MCF 10A (cell line): ENCODE measurements at regions not wholly inside any gene's neighbourhood (a gene's known extent, or its start where the extent isn't known, plus 50 kb on each side); places are given as distances from the start of the nearest gene placed in this dataset.

ENCODE experiments used
- BruUV-seq: library from RNA; stranded (reverse); fragments of 400-500 nt; replicated peaks from 2 replicates; lab custom pipeline; 2021; lab: Mats Ljungman, UMichigan
- CTCF ChIA-PET: fragments of 300-600 bp; sonication (Branson Sonifier 250); formaldehyde crosslinking; extraction: SDS; loops from one replicate; lab custom pipeline; 2021; ENCODE audit warnings: antibody characterized with exemption, inconsistent platforms; lab: Yijun Ruan, JAX
- POLR2A ChIA-PET: fragments of 300-600, 350-650 bp; sonication (Branson Sonifier 250); formaldehyde crosslinking; extraction: SDS; loops from one replicate; lab custom pipeline; 2020; ENCODE audit warnings: antibody characterized with exemption, inconsistent platforms; lab: Yijun Ruan, JAX
- DNase-seq: peaks from one replicate; pipeline ENCODE4 v3.0.0-alpha.2; 2018; ENCODE audit not compliant: unreplicated experiment
- H3K27ac Mint-ChIP-seq: one replicate; pipeline ENCODE4 v1.8.0; 2022; ENCODE audit warnings: mild to moderate bottlenecking, low read depth, mixed read lengths; ENCODE audit not compliant: unreplicated experiment
- H3K27me3 Mint-ChIP-seq: one replicate; pipeline ENCODE4 v1.8.0; 2022; ENCODE audit warnings: mixed read lengths; ENCODE audit not compliant: insufficient read depth, unreplicated experiment
- H3K36me3 Mint-ChIP-seq: one replicate; pipeline ENCODE4 v1.8.0; 2022; ENCODE audit warnings: mild to moderate bottlenecking, moderate library complexity, mixed read lengths; ENCODE audit not compliant: insufficient read depth, unreplicated experiment
- H3K4me1 Mint-ChIP-seq: one replicate; pipeline ENCODE4 v1.8.0; 2022; ENCODE audit warnings: mixed read lengths; ENCODE audit not compliant: insufficient read depth, unreplicated experiment
- H3K4me3 Mint-ChIP-seq: one replicate; pipeline ENCODE4 v1.8.0; 2022; ENCODE audit warnings: mild to moderate bottlenecking, moderate library complexity, mixed read lengths; ENCODE audit not compliant: unreplicated experiment
- H3K9me3 Mint-ChIP-seq: one replicate; pipeline ENCODE4 v1.8.0; 2022; ENCODE audit warnings: mixed read lengths; ENCODE audit not compliant: unreplicated experiment
- CTCF ChIP-seq: fragments of 200-600 bp; IDR thresholded peaks from one replicate; pipeline ENCODE4 v1.8.0; 2022; ENCODE audit warnings: antibody characterized with exemption, mild to moderate bottlenecking; ENCODE audit not compliant: unreplicated experiment
- intact Hi-C: fragments of 100-400 bp; cut with micrococcal nuclease; formaldehyde crosslinking; loops from 2 replicates; pipeline ENCODE4 v1.14.1; 2022

GRCh38 chr22:47251911-47252310 is 489.5 kb downstream of the TBC1D22A start:
- peaks cover 2% of the 10 kb centered on the region for H3K4me1 Mint-ChIP-seq
- intact Hi-C loops = no loop called here
- no peaks in the 10 kb centered on the region for H3K9me3 Mint-ChIP-seq
- H3K27ac Mint-ChIP-seq = no peak overlapping the region
- ChIA-PET CTCF (interaction anchor here (0.6 kb wide), 1 partner anchor 586 kb away, joined by 4 read pairs; no protein-coding TSS in a partner anchor), POLR2A (no interaction called here)
- DNase-seq = no peak
- BruUV-seq = no TSS peak
- H3K4me3 Mint-ChIP-seq = no peak overlapping the region
- H3K36me3 Mint-ChIP-seq = no peaks in the 10 kb centered on the region
- TF ChIP-seq CTCF = no peak
- peaks cover 36% of the 10 kb centered on the region for H3K27me3 Mint-ChIP-seq

GRCh38 chr22:47250995-47251765 is 488.7 kb downstream of the TBC1D22A start:
- POLR2A ChIA-PET = no interaction called here
- no peak overlapping the region for H3K27ac Mint-ChIP-seq
- no peak for TF ChIP-seq CTCF
- H3K27me3 Mint-ChIP-seq = peaks cover 43% of the 10 kb centered on the region
- H3K4me1 Mint-ChIP-seq = peaks cover 9% of the 10 kb centered on the region
- intact Hi-C loops = no loop called here
- DNase-seq = no peak
- CTCF ChIA-PET = no interaction called here
- no peak overlapping the region for H3K4me3 Mint-ChIP-seq
- H3K36me3 Mint-ChIP-seq = no peaks in the 10 kb centered on the region
- BruUV-seq = no TSS peak
- no peaks in the 10 kb centered on the region for H3K9me3 Mint-ChIP-seq

- H3K4me1 Mint-ChIP-seq = peaks cover 10% of the 10 kb centered on the region
- H3K4me3 Mint-ChIP-seq = no peak overlapping the region
- ChIA-PET CTCF (no interaction called here), POLR2A (no interaction called here)
- DNase-seq = no peak
- TF ChIP-seq CTCF = no peak
- H3K9me3 Mint-ChIP-seq = no peaks in the 10 kb centered on the region
- H3K36me3 Mint-ChIP-seq = no peaks in the 10 kb centered on the region
- peaks cover 43% of the 10 kb centered on the region for H3K27me3 Mint-ChIP-seq
- no peak overlapping the region for H3K27ac Mint-ChIP-seq
- intact Hi-C loops = no loop called here
- BruUV-seq = no TSS peak
Measured at GRCh38 chr22:47249370-47249928, 487.0 kb downstream of the TBC1D22A start.

- no peak for DNase-seq
- Mint-ChIP-seq H3K4me1 (peaks cover 10% of the 10 kb centered on the region), H3K9me3 (no peaks in the 10 kb centered on the region), H3K27me3 (peaks cover 43% of the 10 kb centered on the region), H3K36me3 (no peaks in the 10 kb centered on the region), H3K4me3 (no peak overlapping the region), H3K27ac (no peak overlapping the region)
- ChIA-PET CTCF (no interaction called here), POLR2A (no interaction called here)
- intact Hi-C loops = no loop called here
- BruUV-seq = no TSS peak
- no peak for TF ChIP-seq CTCF
Measured at GRCh38 chr22:47248925-47249324, 486.5 kb downstream of the TBC1D22A start.
